ENCODE measurements at regions not wholly inside any gene's neighbourhood (a gene's known extent, or its start where the extent isn't known, plus 50 kb on each side); places are given as distances from the start of the nearest gene placed in this dataset.

GRCh38 chr19:28504727-28505126 lies 708.2 kb downstream of the UQCRFS1 start:
- no peak for ATAC-seq
- 62% methylated on average over 3 of the region's 3 CpGs for WGBS (ENCODE audit: insufficient coverage, insufficient replicate concordance, low lambda C conversion rate, missing lambda C conversion rate)
- Histone ChIP-seq H3K9ac (ENCODE audit: control insufficient read depth, insufficient read depth, low read length) (no peak overlapping the region), H2AFZ (ENCODE audit: control insufficient read depth, low read depth, low read length) (no peak overlapping the region), H3K36me3 (ENCODE audit: control insufficient read depth in 2 of 2, insufficient read depth in 2 of 2, low read length in 1 of 2) (no peaks in the 10 kb centered on the region), H4K20me1 (ENCODE audit: control insufficient read depth, insufficient read depth) (no peaks in the 10 kb centered on the region), H3K27me3 (replicated peaks in 1 of 2; ENCODE audit: control insufficient read depth in 2 of 2, insufficient read depth in 2 of 2, low read length in 1 of 2) (no peaks in the 10 kb centered on the region), H3K79me2 (ENCODE audit: control insufficient read depth, insufficient read depth, low read length) (no peaks in the 10 kb centered on the region), H3K27ac (ENCODE audit: control insufficient read depth, insufficient read depth) (no peak overlapping the region), H3K4me2 (ENCODE audit: control insufficient read depth, insufficient read depth) (no peak overlapping the region), H3K9me3 (replicated peaks; ENCODE audit: control insufficient read depth, insufficient read depth, low read length) (no peaks in the 10 kb centered on the region; the same call in 2 of the 3 replicates), H3K4me3 (no peak overlapping the region), H3K4me1 (ENCODE audit: control insufficient read depth, insufficient read depth, low read length) (no peaks in the 10 kb centered on the region)
- in situ Hi-C loops (cut with MboI) (no loop called here), intact Hi-C loops (cut with micrococcal nuclease; ENCODE audit: unreplicated experiment) (no loop called here)
- TF ChIP-seq EGR1 (IDR thresholded peaks at IDR 0.05; ENCODE audit: borderline replicate concordance in 1 of 2, low read depth in 2 of 2, low read length in 2 of 2) (no peak), REST (IDR thresholded peaks at IDR 0.05; ENCODE audit: low read depth, low read length) (no peak), SKIL (IDR thresholded peaks at IDR 0.05; ENCODE audit: low read depth, poor library complexity, severe bottlenecking) (no peak), SUPT20H (IDR thresholded peaks at IDR 0.05; ENCODE audit: borderline replicate concordance, control insufficient read depth, low read depth, low read length) (no peak), CEBPZ (IDR thresholded peaks at IDR 0.05; ENCODE audit: low read depth, low read length) (no peak), GABPA (IDR thresholded peaks at IDR 0.05; ENCODE audit: low read depth) (no peak), NR2F1 (conservative IDR thresholded peaks at IDR 0.05) (no peak), MTA2 (IDR thresholded peaks at IDR 0.05; ENCODE audit: low read depth) (no peak), SREBF1 (IDR thresholded peaks at IDR 0.05; ENCODE audit: low read length) (no peak), SREBF2 (IDR thresholded peaks at IDR 0.05; ENCODE audit: low read length) (no peak), ZSCAN29 (IDR thresholded peaks at IDR 0.05) (no peak), RBBP5 (conservative IDR thresholded peaks at IDR 0.05) (no peak)
- no peak for FAIRE-seq
- no peak for DNase-seq (ENCODE audit: low read depth, low spot score)
- POLR2A ChIA-PET: interaction anchor here (1.1 to 1.5 kb wide), 2 partner anchors 21 to 32 kb away, joined by 3 to 5 read pairs; no protein-coding TSS in a partner anchor
- BruUV-seq (replicated peaks): no TSS peak
- SMC1A ChIA-PET (ENCODE audit: uncharacterized antibody, unreplicated experiment): interaction anchor here (1.1 to 1.7 kb wide), 3 partner anchors 20 to 36 kb away, joined by 3 to 6 read pairs (median 4); no protein-coding TSS in a partner anchor
- RAD21 ChIA-PET (ENCODE audit: unreplicated experiment): interaction anchor here (1.0 to 2.4 kb wide), 4 partner anchors 13 to 104 kb away, joined by 3 to 9 read pairs (median 4); no protein-coding TSS in a partner anchor
- CTCF ChIA-PET: interaction anchor here (1.2 kb wide), 1 partner anchor 39 kb away, joined by 3 read pairs; no protein-coding TSS in a partner anchor
